Breast epithelium (tissue), 4 donors: ENCODE measurements at regions not wholly inside any gene's neighbourhood (a gene's known extent, or its start where the extent isn't known, plus 50 kb on each side); places are given as distances from the start of the nearest gene placed in this dataset.

ENCODE experiments used
- DNase-seq, 2 donors: peaks; one replicate each; pipeline ENCODE4 v3.0.0-alpha.2; 2019; ENCODE audit warnings: low spot score in 2 of 2
- H3K27ac ChIP-seq, 2 donors: fragments of 200-600 bp; sonication (generic) in 1 of 2; one replicate each; pipeline ENCODE4 v1.5.1; 2016 to 2019; ENCODE audit warnings: mild to moderate bottlenecking in 1 of 2
- H3K27me3 ChIP-seq, 2 donors: fragments of 200-600 bp; sonication (generic) in 1 of 2; one replicate each; pipeline versions ENCODE4 v1.5.1 to v1.6.0; 2017 to 2019; ENCODE audit warnings: control low read depth in 1 of 2, mild to moderate bottlenecking in 1 of 2
- H3K36me3 ChIP-seq: fragments of 200-600 bp; one replicate; pipeline ENCODE4 v1.5.1; 2019
- H3K4me1 ChIP-seq, 2 donors: fragments of 200-600 bp; sonication (generic); one replicate each; pipeline ENCODE4 v1.5.1; 2016 to 2019; ENCODE audit warnings: control low read depth in 1 of 2
- H3K4me3 ChIP-seq, 3 donors: fragments of 200-600 bp; sonication (generic); 1 replicate in 2 of 3; 2 replicates in 1 of 3; pipeline ENCODE4 v1.5.1; 2016 to 2019; ENCODE audit warnings: mild to moderate bottlenecking in 3 of 3, moderate library complexity in 2 of 3
- H3K9me3 ChIP-seq, 2 donors: fragments of 200-600 bp; sonication (generic) in 1 of 2; one replicate each; pipeline ENCODE4 v1.5.1; 2016 to 2019; ENCODE audit warnings: control low read depth in 1 of 2
- POLR2A ChIP-seq: fragments of 450-650 bp; IDR thresholded peaks from one replicate; pipeline ENCODE4 v1.6.1; 2016; ENCODE audit warnings: antibody characterized with exemption, mild to moderate bottlenecking, moderate library complexity
- POLR2AphosphoS5 ChIP-seq, 3 donors: sonication (generic); formaldehyde crosslinking; IDR thresholded peaks; one replicate each; pipeline ENCODE4 v1.6.1; 2017; ENCODE audit warnings: antibody characterized with exemption in 3 of 3
- intact Hi-C: fragments of 100-400 bp; cut with DNase I; formaldehyde crosslinking; loops from one replicate; pipeline ENCODE4 v1.15.1; 2023; ENCODE audit warnings: low total_unique reads
- TF ChIP-seq, protein P1 (sequence below), 3 donors: fragments of 450-650 bp; IDR thresholded peaks; one replicate each; pipeline ENCODE4 v1.5.1; 2016 to 2017; ENCODE audit warnings: antibody characterized with exemption in 3 of 3, mild to moderate bottlenecking in 3 of 3, moderate library complexity in 3 of 3

DNA sequence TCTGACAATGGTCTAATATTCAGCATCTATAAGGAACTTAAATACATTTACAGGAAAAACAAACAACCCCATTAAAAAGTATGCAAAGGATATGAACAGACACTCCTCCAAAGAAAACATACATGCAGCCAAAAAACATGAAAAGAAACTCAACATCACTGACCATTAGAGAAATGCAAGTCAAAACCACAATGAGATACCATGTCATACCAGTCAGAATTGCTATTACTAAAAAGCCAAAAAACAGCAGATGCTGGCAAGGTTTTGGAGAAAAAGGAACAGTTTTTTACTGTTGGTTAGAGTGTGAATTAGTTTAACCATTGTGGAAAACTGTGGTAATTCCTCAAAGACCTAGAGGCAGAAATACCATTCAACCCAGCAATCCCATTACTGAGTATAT is 339.0 kb upstream of the ADGRB3 start:
- H3K27ac ChIP-seq, result no peak overlapping the region
- intact Hi-C loops, result no loop called here
- H3K4me1 ChIP-seq, result no peaks in the 10 kb centered on the region
- H3K27me3 ChIP-seq, result no peaks in the 10 kb centered on the region
- no peak for DNase-seq
- TF ChIP-seq POLR2A (no peak), POLR2AphosphoS5 (IDR thresholded peaks at IDR 0.05) (no peak)
- TF ChIP-seq, protein P1, sequence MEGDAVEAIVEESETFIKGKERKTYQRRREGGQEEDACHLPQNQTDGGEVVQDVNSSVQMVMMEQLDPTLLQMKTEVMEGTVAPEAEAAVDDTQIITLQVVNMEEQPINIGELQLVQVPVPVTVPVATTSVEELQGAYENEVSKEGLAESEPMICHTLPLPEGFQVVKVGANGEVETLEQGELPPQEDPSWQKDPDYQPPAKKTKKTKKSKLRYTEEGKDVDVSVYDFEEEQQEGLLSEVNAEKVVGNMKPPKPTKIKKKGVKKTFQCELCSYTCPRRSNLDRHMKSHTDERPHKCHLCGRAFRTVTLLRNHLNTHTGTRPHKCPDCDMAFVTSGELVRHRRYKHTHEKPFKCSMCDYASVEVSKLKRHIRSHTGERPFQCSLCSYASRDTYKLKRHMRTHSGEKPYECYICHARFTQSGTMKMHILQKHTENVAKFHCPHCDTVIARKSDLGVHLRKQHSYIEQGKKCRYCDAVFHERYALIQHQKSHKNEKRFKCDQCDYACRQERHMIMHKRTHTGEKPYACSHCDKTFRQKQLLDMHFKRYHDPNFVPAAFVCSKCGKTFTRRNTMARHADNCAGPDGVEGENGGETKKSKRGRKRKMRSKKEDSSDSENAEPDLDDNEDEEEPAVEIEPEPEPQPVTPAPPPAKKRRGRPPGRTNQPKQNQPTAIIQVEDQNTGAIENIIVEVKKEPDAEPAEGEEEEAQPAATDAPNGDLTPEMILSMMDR (IDR thresholded peaks at IDR 0.05), result no peak
- H3K9me3 ChIP-seq, result no peaks in the 10 kb centered on the region
- no peak overlapping the region for H3K4me3 ChIP-seq
- no peaks in the 10 kb centered on the region for H3K36me3 ChIP-seq

DNA sequence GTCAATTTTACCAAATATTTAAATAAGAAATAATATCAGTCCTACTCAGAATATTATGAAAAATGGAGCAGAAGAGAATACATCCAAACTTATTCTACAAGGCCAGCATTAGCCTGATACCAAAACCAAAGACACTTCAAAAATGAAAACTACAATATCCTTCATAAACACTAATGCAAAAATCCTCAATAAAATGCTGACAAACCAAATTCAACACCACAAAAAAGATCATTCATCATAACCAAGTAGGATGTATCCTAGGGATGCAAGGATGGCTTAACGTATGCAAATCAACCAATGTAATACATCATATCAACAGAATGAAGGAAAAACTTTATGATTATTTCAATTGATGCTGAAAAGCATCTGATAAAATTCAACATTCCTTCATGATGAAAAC is 352.4 kb upstream of the ADGRB3 start:
- Histone ChIP-seq H3K27ac (no peak overlapping the region), H3K27me3 (no peaks in the 10 kb centered on the region), H3K9me3 (peaks cover 0 to 9% of the 10 kb centered on the region in 2 donors), H3K4me3 (no peak overlapping the region), H3K4me1 (no peaks in the 10 kb centered on the region), H3K36me3 (no peaks in the 10 kb centered on the region)
- intact Hi-C loops, result no loop called here
- TF ChIP-seq POLR2AphosphoS5 (IDR thresholded peaks at IDR 0.05) (no peak), POLR2A (no peak)
- TF ChIP-seq, protein P1 (IDR thresholded peaks at IDR 0.05), result no peak
- DNase-seq, result no peak

DNA sequence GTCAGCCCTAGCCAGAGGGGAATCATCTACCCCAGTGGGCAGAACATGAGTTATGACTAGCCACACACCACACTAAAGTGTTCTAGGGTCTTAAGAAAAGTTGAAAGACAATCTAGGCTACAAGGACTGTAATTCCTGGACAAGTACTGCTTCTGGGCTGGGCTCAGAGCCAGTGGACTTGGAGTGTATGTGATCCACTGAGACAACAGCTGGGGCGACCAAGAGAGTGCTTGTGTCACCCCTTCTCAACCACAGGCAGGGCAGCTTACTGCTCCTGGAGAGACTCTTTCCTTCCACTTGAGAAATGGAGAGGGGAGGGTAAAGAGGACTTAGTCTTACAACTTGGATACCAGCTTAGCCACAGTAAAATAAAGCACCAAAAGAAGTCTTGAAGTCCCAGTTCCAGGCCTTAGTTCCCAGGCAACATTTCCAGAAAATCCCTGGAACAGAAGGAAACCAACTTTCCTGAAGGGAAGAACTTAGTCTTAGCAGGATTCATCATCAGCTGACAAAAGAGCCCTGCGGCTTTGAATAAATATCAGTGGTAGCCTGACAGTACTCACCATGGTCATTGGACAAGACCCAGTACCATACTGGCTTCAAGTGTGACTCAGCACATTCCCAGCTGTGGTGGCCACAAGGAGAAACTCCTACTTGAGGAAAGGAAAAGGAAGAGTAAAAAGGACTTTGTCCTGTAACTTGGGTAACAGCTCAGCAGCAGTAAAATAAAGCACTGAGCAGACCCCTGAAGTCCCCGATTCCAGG is 355.1 kb upstream of the ADGRB3 start:
- Histone ChIP-seq H3K4me1 (no peaks in the 10 kb centered on the region), H3K36me3 (no peaks in the 10 kb centered on the region), H3K4me3 (no peak overlapping the region), H3K27ac (no peak overlapping the region), H3K27me3 (no peaks in the 10 kb centered on the region), H3K9me3 (peaks cover 0 to 9% of the 10 kb centered on the region in 2 donors)
- TF ChIP-seq, protein P1 (IDR thresholded peaks at IDR 0.05), result no peak
- no peak for TF ChIP-seq POLR2A
- TF ChIP-seq POLR2AphosphoS5 (IDR thresholded peaks at IDR 0.05), result no peak
- intact Hi-C loops, result no loop called here
- DNase-seq, result no peak

DNA sequence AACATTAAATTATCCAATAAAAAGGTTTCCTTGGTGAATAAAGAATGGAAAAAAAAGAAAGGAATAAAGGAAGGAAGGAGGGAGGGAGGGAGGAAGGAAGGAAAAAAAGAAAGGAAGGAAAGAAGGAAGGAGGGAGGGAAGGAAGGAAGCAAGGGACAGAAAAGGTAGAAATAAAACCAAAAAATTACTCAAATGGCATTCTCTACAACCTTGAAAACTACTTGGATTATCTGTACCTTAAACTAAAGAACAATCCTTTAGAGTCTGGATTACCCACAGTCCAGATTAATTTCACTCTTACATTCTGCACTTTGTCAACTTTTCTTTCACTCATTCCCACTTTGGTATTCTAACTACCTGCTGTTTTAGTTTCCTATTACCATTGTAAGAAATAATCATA is 361.8 kb upstream of the ADGRB3 start:
- intact Hi-C loops, result no loop called here
- no peak overlapping the region for H3K27ac ChIP-seq
- no peaks in the 10 kb centered on the region for H3K36me3 ChIP-seq
- no peak overlapping the region for H3K4me3 ChIP-seq
- DNase-seq, result no peak
- H3K9me3 ChIP-seq, result no peaks in the 10 kb centered on the region
- no peak for TF ChIP-seq POLR2A
- TF ChIP-seq, protein P1 (IDR thresholded peaks at IDR 0.05), result no peak
- no peak for TF ChIP-seq POLR2AphosphoS5 (IDR thresholded peaks at IDR 0.05)
- no peaks in the 10 kb centered on the region for H3K27me3 ChIP-seq
- no peaks in the 10 kb centered on the region for H3K4me1 ChIP-seq

DNA sequence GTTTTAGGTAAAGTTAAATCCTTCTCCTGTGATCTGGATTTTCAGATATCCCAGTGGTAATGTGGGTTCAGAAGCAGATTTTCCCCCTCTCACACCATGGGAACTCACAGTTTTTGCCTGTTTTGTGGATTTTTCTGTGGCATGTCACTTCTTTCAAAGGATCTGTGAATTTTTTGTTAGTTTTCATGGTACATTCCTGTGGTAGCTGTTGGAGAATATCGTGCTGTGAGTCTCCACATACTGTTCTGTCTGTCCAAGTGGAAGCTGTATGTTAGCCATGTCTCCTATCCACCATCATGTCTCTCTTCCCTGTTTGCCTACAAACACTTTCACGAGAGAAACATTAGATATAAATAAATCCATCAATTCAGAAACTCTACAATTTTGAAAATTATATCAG is 378.7 kb upstream of the ADGRB3 start:
- H3K4me3 ChIP-seq, result no peak overlapping the region
- no peaks in the 10 kb centered on the region for H3K4me1 ChIP-seq
- no peak for TF ChIP-seq POLR2AphosphoS5 (IDR thresholded peaks at IDR 0.05)
- TF ChIP-seq, protein P1 (IDR thresholded peaks at IDR 0.05), result no peak
- TF ChIP-seq POLR2A, result no peak
- no peaks in the 10 kb centered on the region for H3K36me3 ChIP-seq
- peaks cover 0 to 17% of the 10 kb centered on the region in 2 donors for H3K9me3 ChIP-seq
- no peaks in the 10 kb centered on the region for H3K27me3 ChIP-seq
- no peak for DNase-seq
- no peak overlapping the region for H3K27ac ChIP-seq
- intact Hi-C loops, result no loop called here
